ENCODE measurements at regions not wholly inside any gene's neighbourhood (a gene's known extent, or its start where the extent isn't known, plus 50 kb on each side); places are given as distances from the start of the nearest gene placed in this dataset.
"Not testable (repeated sequence)": the region's sequence is repeated elsewhere in the genome, so short reads cannot be mapped to it uniquely, and the experiment has no call there.

GRCh38 chr4:31803526-31804195, 1083.5 kb downstream of the PCDH7 start:
- DNase-seq = no peak

- no peak for DNase-seq
These were observed 1086.9 kb downstream of the PCDH7 start for GRCh38 chr4:31807036-31807435.

GRCh38 chr4:31844350-31844749, 1124.2 kb downstream of the PCDH7 start:
- DNase-seq = no peak

GRCh38 chr4:31851946-31852345, 1131.8 kb downstream of the PCDH7 start:
- DNase-seq = no peak

- no peak for DNase-seq
These were observed 1157.3 kb downstream of the PCDH7 start for GRCh38 chr4:31877429-31877828.

GRCh38 chr4:31880837-31881236, 1160.7 kb downstream of the PCDH7 start:
- not testable (repeated sequence) for DNase-seq

- DNase-seq = no peak
These were observed 1176.2 kb downstream of the PCDH7 start for GRCh38 chr4:31896349-31896748.

GRCh38 chr4:31905363-31905762, 1185.2 kb downstream of the PCDH7 start:
- no peak for DNase-seq

GRCh38 chr4:31908261-31908660, 1188.1 kb downstream of the PCDH7 start:
- DNase-seq = no peak

- DNase-seq = no peak
These were observed 1197.2 kb downstream of the PCDH7 start for GRCh38 chr4:31917334-31917733.

- no peak for DNase-seq
These were observed 1198.7 kb downstream of the PCDH7 start for GRCh38 chr4:31918891-31919290.

GRCh38 chr4:31923634-31924033, 1203.5 kb downstream of the PCDH7 start:
- DNase-seq = no peak

- no peak for DNase-seq
These were observed 1209.6 kb downstream of the PCDH7 start for GRCh38 chr4:31929676-31930345.

- DNase-seq = no peak
These were observed 1226.3 kb downstream of the PCDH7 start for GRCh38 chr4:31946456-31946855.

GRCh38 chr4:31947101-31947500, 1226.9 kb downstream of the PCDH7 start:
- no peak for DNase-seq

GRCh38 chr4:31949045-31949444, 1228.9 kb downstream of the PCDH7 start:
- no peak for DNase-seq

- no peak for DNase-seq
These were observed 1235.2 kb downstream of the PCDH7 start for GRCh38 chr4:31955346-31955745.

GRCh38 chr4:31959972-31960371, 1239.8 kb downstream of the PCDH7 start:
- no peak for DNase-seq

- no peak for DNase-seq
These were observed 1244.5 kb downstream of the PCDH7 start for GRCh38 chr4:31964685-31965084.

- DNase-seq = no peak
These were observed 1248.7 kb downstream of the PCDH7 start for GRCh38 chr4:31968842-31969241.

- no peak for DNase-seq
These were observed 1254.4 kb downstream of the PCDH7 start for GRCh38 chr4:31974490-31975002.

GRCh38 chr4:31979988-31980387, 1259.8 kb downstream of the PCDH7 start:
- DNase-seq = no peak

GRCh38 chr4:31983246-31983645, 1263.1 kb downstream of the PCDH7 start:
- DNase-seq = no peak

- no peak for DNase-seq
These were observed 1263.5 kb downstream of the PCDH7 start for GRCh38 chr4:31983677-31984076.

- no peak for DNase-seq
These were observed 1264.7 kb downstream of the PCDH7 start for GRCh38 chr4:31984872-31985271.

Measured in stimulated activated CD4-positive, alpha-beta T cell treated with anti-CD3 and anti-CD28 coated beads, Interleukin-4, amount 100 ng/mL, for 4 hours (primary cell).